Panc1 (cell line): ENCODE measurements at regions not wholly inside any gene's neighbourhood (a gene's known extent, or its start where the extent isn't known, plus 50 kb on each side); places are given as distances from the start of the nearest gene placed in this dataset.

ENCODE experiments used
- POLR2AphosphoS5 ChIP-seq: IDR thresholded peaks from 2 replicates; pipeline ENCODE4 v1.6.1; 2012; ENCODE audit warnings: mild to moderate bottlenecking, low read depth, low read length, moderate library complexity
- SIN3A ChIP-seq: IDR thresholded peaks from 2 replicates; pipeline ENCODE4 v1.6.1; 2012; ENCODE audit warnings: low read depth, mild to moderate bottlenecking, low read length, moderate library complexity, borderline replicate concordance; ENCODE audit not compliant: insufficient read depth
- TCF7L2 ChIP-seq: IDR thresholded peaks from 2 replicates; pipeline ENCODE4 v1.6.1; 2011; ENCODE audit warnings: mild to moderate bottlenecking, low read depth, low read length, inconsistent platforms
- TF ChIP-seq, protein P1 (sequence below): fragments of 450-650 bp; IDR thresholded peaks from 2 replicates; pipeline ENCODE4 v1.5.1; 2017; ENCODE audit warnings: mild to moderate bottlenecking
- TF ChIP-seq, protein P2 (sequence below), 2 experiments: IDR thresholded peaks; 2 replicates each; pipeline ENCODE4 v1.6.1; 2011 to 2012; ENCODE audit warnings: low read depth in 2 of 2, control low read depth in 1 of 2, low read length in 1 of 2, mild to moderate bottlenecking in 1 of 2, moderate library complexity in 1 of 2; ENCODE audit not compliant: insufficient read depth in 1 of 2

DNA sequence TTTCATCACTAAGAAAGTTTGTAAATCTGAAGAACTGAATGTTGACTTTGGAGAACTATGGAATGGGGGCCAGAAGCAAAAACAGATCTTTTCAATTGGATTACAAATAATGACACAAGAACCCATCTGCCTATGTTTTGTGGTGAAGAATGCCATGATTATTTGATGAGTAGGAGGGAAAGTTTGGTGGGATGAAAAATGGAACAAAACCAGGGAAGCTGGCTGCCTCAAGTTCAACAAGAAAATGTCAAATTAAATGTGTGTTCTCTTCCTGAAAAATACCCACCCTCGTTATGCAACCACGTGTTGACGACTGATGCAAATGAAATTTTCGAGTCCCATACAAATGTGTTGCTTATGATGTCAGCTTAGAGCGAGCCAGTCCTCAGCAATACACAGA lies 208.5 kb downstream of the GPR37 start:
- TF ChIP-seq, protein P1, sequence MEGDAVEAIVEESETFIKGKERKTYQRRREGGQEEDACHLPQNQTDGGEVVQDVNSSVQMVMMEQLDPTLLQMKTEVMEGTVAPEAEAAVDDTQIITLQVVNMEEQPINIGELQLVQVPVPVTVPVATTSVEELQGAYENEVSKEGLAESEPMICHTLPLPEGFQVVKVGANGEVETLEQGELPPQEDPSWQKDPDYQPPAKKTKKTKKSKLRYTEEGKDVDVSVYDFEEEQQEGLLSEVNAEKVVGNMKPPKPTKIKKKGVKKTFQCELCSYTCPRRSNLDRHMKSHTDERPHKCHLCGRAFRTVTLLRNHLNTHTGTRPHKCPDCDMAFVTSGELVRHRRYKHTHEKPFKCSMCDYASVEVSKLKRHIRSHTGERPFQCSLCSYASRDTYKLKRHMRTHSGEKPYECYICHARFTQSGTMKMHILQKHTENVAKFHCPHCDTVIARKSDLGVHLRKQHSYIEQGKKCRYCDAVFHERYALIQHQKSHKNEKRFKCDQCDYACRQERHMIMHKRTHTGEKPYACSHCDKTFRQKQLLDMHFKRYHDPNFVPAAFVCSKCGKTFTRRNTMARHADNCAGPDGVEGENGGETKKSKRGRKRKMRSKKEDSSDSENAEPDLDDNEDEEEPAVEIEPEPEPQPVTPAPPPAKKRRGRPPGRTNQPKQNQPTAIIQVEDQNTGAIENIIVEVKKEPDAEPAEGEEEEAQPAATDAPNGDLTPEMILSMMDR: no peak
- TF ChIP-seq TCF7L2 (no peak), POLR2AphosphoS5 (no peak), SIN3A (no peak)
- TF ChIP-seq, protein P2, sequence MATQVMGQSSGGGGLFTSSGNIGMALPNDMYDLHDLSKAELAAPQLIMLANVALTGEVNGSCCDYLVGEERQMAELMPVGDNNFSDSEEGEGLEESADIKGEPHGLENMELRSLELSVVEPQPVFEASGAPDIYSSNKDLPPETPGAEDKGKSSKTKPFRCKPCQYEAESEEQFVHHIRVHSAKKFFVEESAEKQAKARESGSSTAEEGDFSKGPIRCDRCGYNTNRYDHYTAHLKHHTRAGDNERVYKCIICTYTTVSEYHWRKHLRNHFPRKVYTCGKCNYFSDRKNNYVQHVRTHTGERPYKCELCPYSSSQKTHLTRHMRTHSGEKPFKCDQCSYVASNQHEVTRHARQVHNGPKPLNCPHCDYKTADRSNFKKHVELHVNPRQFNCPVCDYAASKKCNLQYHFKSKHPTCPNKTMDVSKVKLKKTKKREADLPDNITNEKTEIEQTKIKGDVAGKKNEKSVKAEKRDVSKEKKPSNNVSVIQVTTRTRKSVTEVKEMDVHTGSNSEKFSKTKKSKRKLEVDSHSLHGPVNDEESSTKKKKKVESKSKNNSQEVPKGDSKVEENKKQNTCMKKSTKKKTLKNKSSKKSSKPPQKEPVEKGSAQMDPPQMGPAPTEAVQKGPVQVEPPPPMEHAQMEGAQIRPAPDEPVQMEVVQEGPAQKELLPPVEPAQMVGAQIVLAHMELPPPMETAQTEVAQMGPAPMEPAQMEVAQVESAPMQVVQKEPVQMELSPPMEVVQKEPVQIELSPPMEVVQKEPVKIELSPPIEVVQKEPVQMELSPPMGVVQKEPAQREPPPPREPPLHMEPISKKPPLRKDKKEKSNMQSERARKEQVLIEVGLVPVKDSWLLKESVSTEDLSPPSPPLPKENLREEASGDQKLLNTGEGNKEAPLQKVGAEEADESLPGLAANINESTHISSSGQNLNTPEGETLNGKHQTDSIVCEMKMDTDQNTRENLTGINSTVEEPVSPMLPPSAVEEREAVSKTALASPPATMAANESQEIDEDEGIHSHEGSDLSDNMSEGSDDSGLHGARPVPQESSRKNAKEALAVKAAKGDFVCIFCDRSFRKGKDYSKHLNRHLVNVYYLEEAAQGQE (IDR thresholded peaks at IDR 0.05; ENCODE audit: insufficient read depth in 1 of 2, low read depth in 2 of 2, low read length in 1 of 2): no peak
